SK-N-MC (cell line): ENCODE measurements at regions not wholly inside any gene's neighbourhood (a gene's known extent, or its start where the extent isn't known, plus 50 kb on each side); places are given as distances from the start of the nearest gene placed in this dataset.

ENCODE experiments used
- DNase-seq: peaks from one replicate; pipeline ENCODE4 v3.0.0-alpha.2; 2011; ENCODE audit warnings: low read depth, low spot score
- H3K27ac ChIP-seq: fragments of 200-600 bp; sonication (generic); 2 replicates; pipeline ENCODE4 v1.5.1; 2016; ENCODE audit warnings: mixed run types
- H3K36me3 ChIP-seq: fragments of 200-600 bp; sonication (generic); 2 replicates; pipeline ENCODE4 v1.6.1; 2017; ENCODE audit warnings: antibody characterized with exemption, low read length, mixed read lengths; ENCODE audit not compliant: insufficient read depth
- H3K4me3 ChIP-seq: fragments of 200-600 bp; sonication (generic); 2 replicates; pipeline ENCODE4 v1.5.1; 2016
- H3K9ac ChIP-seq: fragments of 200-600 bp; sonication (generic); 2 replicates; pipeline ENCODE4 v1.8.0; 2017; ENCODE audit warnings: mixed run types, mixed read lengths; ENCODE audit not compliant: insufficient read length
- H3K9me3 ChIP-seq: fragments of 200-600 bp; sonication (generic); 2 replicates; pipeline ENCODE4 v1.6.1; 2017; ENCODE audit warnings: low read depth, mild to moderate bottlenecking, antibody characterized with exemption, low read length, moderate library complexity, mixed read lengths
- EZH2 ChIP-seq: fragments of 200-600 bp; sonication (generic); IDR thresholded peaks from one replicate; pipeline ENCODE4 v1.6.1; 2017; ENCODE audit warnings: antibody characterized with exemption
- FOXP2 ChIP-seq: optimal IDR thresholded peaks from 2 replicates; pipeline ENCODE3; 2011; ENCODE audit warnings: mild to moderate bottlenecking, moderate library complexity; ENCODE audit not compliant: insufficient read depth; ENCODE audit errors: extremely low read length, control extremely low read depth
- POLR2AphosphoS5 ChIP-seq: IDR thresholded peaks from 2 replicates; pipeline ENCODE4 v1.6.1; 2012; ENCODE audit warnings: mild to moderate bottlenecking, low read depth, low read length, borderline replicate concordance

DNA sequence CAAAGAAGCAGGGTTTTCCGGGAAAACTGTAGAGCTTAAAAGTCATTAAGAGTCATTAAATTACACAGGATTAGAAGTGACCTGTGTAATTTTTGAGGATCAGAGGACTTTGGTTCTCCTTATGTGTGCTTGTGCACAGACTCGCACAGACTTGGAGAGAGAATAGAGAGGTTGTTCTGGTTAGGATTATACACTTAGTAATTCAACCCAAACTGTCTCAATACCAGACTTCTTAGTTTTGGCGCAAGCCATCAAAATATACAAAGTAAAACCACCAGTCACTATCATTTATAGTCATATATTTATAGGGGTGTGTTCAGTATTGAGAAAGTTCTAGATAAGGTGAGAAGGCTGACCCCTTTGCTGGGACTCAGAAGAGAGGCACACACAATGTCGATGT lies 112.3 kb downstream of the HLX start:
- TF ChIP-seq EZH2 (no peak), POLR2AphosphoS5 (no peak), FOXP2 (no peak)
- H3K36me3 ChIP-seq, result no peaks in the 10 kb centered on the region
- no peak overlapping the region for H3K9ac ChIP-seq
- no peak overlapping the region for H3K4me3 ChIP-seq
- H3K9me3 ChIP-seq, result no peaks in the 10 kb centered on the region
- no peak overlapping the region for H3K27ac ChIP-seq
- no peak for DNase-seq

DNA sequence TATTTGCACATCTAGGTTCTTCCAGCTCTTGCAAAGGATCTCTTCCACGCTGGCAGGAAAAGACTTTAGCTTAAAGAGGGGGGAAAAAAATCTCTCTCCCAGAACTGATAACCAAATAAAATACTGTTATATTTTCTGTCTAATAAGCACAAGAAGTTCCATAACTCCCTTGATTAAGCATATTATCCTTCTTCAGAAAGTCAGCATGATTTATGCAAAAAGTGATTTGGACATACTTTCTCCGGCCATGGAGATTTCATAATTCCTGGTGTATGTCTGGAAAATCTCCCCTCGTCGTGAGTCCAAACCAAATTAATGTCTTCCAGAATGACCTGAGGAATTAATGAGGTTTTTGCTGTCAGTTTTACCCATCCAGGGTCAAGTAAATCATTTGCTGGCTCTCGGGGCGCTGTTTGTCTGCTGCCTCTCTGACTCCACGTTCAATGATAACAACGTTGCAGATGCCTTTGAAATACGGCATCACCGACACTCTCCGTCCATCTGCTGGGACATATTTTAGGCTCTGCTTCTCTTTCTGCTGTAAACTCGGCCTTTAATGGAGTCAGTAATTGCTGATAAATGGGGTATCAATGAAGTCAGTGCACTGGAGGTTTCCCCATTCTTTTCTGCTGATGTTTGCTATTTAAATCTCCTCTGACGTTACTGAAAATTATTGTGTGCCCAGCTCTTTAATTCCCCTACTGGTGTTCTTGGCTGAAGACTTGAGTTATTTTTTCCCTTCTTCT lies 112.9 kb downstream of the HLX start:
- Histone ChIP-seq H3K36me3 (no peaks in the 10 kb centered on the region), H3K4me3 (no peak overlapping the region), H3K9ac (no peak overlapping the region), H3K9me3 (no peaks in the 10 kb centered on the region), H3K27ac (no peak overlapping the region)
- DNase-seq, result no peak
- TF ChIP-seq POLR2AphosphoS5 (no peak), EZH2 (no peak), FOXP2 (no peak)

DNA sequence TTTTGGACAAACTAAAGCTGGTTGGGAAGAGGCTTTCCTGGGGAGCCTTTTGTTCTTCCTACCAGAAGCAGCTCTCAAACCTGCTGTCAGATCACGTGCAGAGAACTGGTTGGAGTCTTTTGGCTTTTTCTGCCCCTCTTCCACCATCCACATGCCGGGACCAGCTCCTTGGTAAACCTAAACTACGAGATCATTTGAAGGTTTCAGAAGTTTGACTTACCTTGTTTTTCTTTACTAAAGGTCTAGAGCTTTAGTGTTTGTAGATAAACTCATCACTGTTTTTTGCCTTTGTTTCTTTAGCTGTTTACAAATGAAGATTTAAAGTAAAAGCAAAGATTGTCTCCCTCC lies 113.4 kb downstream of the HLX start:
- no peak overlapping the region for H3K9ac ChIP-seq
- H3K4me3 ChIP-seq, result no peak overlapping the region
- H3K36me3 ChIP-seq, result no peaks in the 10 kb centered on the region
- DNase-seq, result no peak
- no peak for TF ChIP-seq FOXP2
- TF ChIP-seq POLR2AphosphoS5, result no peak
- no peak for TF ChIP-seq EZH2
- H3K9me3 ChIP-seq, result no peaks in the 10 kb centered on the region
- H3K27ac ChIP-seq, result no peak overlapping the region

GRCh38 chr1:220994671-220995070 lies 115.4 kb downstream of the HLX start:
- H3K4me3 ChIP-seq, result no peak overlapping the region
- H3K36me3 ChIP-seq, result no peaks in the 10 kb centered on the region
- H3K9ac ChIP-seq, result no peak overlapping the region
- no peak for DNase-seq
- H3K27ac ChIP-seq, result no peak overlapping the region
- TF ChIP-seq FOXP2 (no peak), EZH2 (no peak), POLR2AphosphoS5 (no peak)
- no peaks in the 10 kb centered on the region for H3K9me3 ChIP-seq

DNA sequence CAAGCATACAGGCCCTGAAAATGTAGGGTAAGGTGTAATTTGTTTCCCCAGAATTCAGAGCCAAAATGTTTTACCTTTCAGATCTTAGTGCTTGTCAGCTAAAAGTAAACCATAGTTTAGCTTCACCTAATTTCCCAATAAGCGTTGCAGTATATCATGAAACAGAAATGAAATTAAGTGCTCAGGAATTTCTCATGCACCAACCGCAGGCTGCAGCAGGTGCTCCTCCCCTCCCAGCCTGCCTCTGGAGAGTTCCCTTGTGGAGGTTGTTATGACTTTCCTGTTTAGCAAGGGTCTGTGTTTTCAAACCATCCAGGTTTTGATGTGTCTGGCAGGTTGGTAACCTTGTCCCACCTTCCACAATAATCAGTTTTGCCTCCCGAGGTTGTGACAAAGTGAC lies 118.5 kb downstream of the HLX start:
- no peak for DNase-seq
- H3K36me3 ChIP-seq, result no peaks in the 10 kb centered on the region
- no peak overlapping the region for H3K4me3 ChIP-seq
- H3K9me3 ChIP-seq, result no peaks in the 10 kb centered on the region
- H3K27ac ChIP-seq, result no peak overlapping the region
- no peak overlapping the region for H3K9ac ChIP-seq
- TF ChIP-seq FOXP2 (no peak), EZH2 (no peak), POLR2AphosphoS5 (no peak)

GRCh38 chr1:220999872-221000863 lies 120.9 kb downstream of the HLX start:
- Histone ChIP-seq H3K27ac (no peak overlapping the region), H3K9me3 (no peaks in the 10 kb centered on the region), H3K36me3 (no peaks in the 10 kb centered on the region), H3K9ac (no peak overlapping the region), H3K4me3 (no peak overlapping the region)
- TF ChIP-seq EZH2, result no peak
- TF ChIP-seq FOXP2, result no peak
- TF ChIP-seq POLR2AphosphoS5, result no peak
- no peak for DNase-seq

GRCh38 chr1:221001167-221001566 lies 121.9 kb downstream of the HLX start:
- no peak for TF ChIP-seq EZH2
- TF ChIP-seq POLR2AphosphoS5, result no peak
- no peak for TF ChIP-seq FOXP2
- Histone ChIP-seq H3K9ac (no peak overlapping the region), H3K27ac (no peak overlapping the region), H3K36me3 (no peaks in the 10 kb centered on the region), H3K4me3 (no peak overlapping the region), H3K9me3 (no peaks in the 10 kb centered on the region)
- DNase-seq, result no peak

DNA sequence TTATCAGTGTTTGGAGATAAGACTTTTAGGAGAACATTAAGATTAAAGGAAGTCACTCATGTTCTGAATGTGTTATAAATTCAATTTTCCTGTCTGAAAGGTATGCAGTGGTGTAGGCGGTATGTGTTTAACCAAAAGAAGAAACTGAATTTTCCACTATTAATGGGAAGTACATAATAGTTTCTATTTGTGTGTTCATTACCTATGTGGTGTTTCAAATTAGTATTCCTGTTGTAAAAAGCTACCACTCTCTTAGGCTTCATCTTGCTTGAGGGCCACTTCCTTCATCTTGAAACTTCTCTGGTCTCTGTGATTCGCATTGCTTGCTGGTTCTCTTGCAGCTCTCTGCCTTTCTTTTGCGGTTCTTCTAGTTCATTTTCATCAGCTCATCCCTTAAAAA lies 123.4 kb downstream of the HLX start:
- no peak overlapping the region for H3K9ac ChIP-seq
- no peak overlapping the region for H3K4me3 ChIP-seq
- DNase-seq, result no peak
- H3K27ac ChIP-seq, result no peak overlapping the region
- H3K36me3 ChIP-seq, result no peaks in the 10 kb centered on the region
- H3K9me3 ChIP-seq, result no peaks in the 10 kb centered on the region
- no peak for TF ChIP-seq EZH2
- TF ChIP-seq POLR2AphosphoS5, result no peak
- TF ChIP-seq FOXP2, result no peak

DNA sequence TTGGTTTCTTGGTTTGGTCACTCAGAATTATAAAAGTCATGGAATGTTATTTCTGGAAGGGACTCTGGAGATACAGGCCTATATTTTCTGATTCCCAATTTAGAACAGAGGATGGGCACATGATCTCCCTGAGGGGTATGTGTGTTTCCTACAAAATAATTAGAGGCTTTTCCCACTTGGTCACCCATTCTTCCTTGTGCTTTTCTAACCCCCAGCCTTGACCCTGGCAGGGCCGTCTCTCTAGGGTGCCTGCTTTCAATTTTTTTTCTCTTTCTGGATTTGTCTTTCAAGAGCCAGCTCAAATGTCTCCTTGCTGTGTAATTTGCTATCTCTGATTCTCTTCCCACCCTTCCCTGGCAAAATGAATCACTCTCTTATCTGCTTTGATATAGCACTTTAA lies 131.9 kb downstream of the HLX start:
- no peaks in the 10 kb centered on the region for H3K9me3 ChIP-seq
- TF ChIP-seq FOXP2 (no peak), POLR2AphosphoS5 (no peak), EZH2 (no peak)
- no peak overlapping the region for H3K9ac ChIP-seq
- no peaks in the 10 kb centered on the region for H3K36me3 ChIP-seq
- H3K4me3 ChIP-seq, result no peak overlapping the region
- H3K27ac ChIP-seq, result no peak overlapping the region
- DNase-seq, result no peak
